HG03558 (cell line): ENCODE measurements at regions not wholly inside any gene's neighbourhood (a gene's known extent, or its start where the extent isn't known, plus 50 kb on each side); places are given as distances from the start of the nearest gene placed in this dataset.
A peak's percentile ranks its signal among the peaks of the same experiment; 100 is the strongest.

Experiments
- ATAC-seq: cut with Tn5 transposase; IDR thresholded peaks from one replicate; pipeline ENCODE4 v1.9.1; 2021; ENCODE audit warnings: moderate number of reproducible peaks; ENCODE audit not compliant: unreplicated experiment; ENCODE audit errors: extremely low read depth

- ATAC-seq: no peak
Measured at GRCh38 chr5:61816585-61817450, 484.8 kb downstream of the ZSWIM6 start.

GRCh38 chr5:61817472-61818326, 485.6 kb downstream of the ZSWIM6 start:
- no peak for ATAC-seq

- ATAC-seq: no peak
Measured at GRCh38 chr5:61820836-61821235, 485.2 kb upstream of the KIF2A start.

- ATAC-seq: no peak
Measured at GRCh38 chr5:61821561-61821960, 484.4 kb upstream of the KIF2A start.

- no peak for ATAC-seq
Measured at GRCh38 chr5:61822584-61822983, 483.4 kb upstream of the KIF2A start.

GRCh38 chr5:61823065-61823464, 482.9 kb upstream of the KIF2A start:
- ATAC-seq: no peak

GRCh38 chr5:61823781-61824180, 482.2 kb upstream of the KIF2A start:
- no peak for ATAC-seq

GRCh38 chr5:61824396-61824795, 481.6 kb upstream of the KIF2A start:
- no peak for ATAC-seq

- no peak for ATAC-seq
Measured at GRCh38 chr5:61827445-61827975, 478.5 kb upstream of the KIF2A start.

GRCh38 chr5:61828856-61829255, 477.1 kb upstream of the KIF2A start:
- ATAC-seq: no peak

GRCh38 chr5:61831736-61832135, 474.3 kb upstream of the KIF2A start:
- ATAC-seq: no peak

- ATAC-seq: no peak
Measured at GRCh38 chr5:61837788-61838187, 468.2 kb upstream of the KIF2A start.

- no peak for ATAC-seq
Measured at GRCh38 chr5:61840361-61840760, 465.6 kb upstream of the KIF2A start.

GRCh38 chr5:61842840-61843239, 463.2 kb upstream of the KIF2A start:
- ATAC-seq: no peak

GRCh38 chr5:61850696-61851095, 455.3 kb upstream of the KIF2A start:
- ATAC-seq: no peak

GRCh38 chr5:61854531-61854930, 451.5 kb upstream of the KIF2A start:
- ATAC-seq: no peak

- no peak for ATAC-seq
Measured at GRCh38 chr5:61860978-61861377, 445.0 kb upstream of the KIF2A start.

GRCh38 chr5:61866930-61867329, 439.1 kb upstream of the KIF2A start:
- ATAC-seq: peak; percentile 85

GRCh38 chr5:61869333-61869732, 436.7 kb upstream of the KIF2A start:
- ATAC-seq: no peak

- ATAC-seq: no peak
Measured at GRCh38 chr5:61878471-61878870, 427.5 kb upstream of the KIF2A start.
